Neural crest cell (in vitro differentiated cells): ENCODE measurements at regions not wholly inside any gene's neighbourhood (a gene's known extent, or its start where the extent isn't known, plus 50 kb on each side); places are given as distances from the start of the nearest gene placed in this dataset.

Source experiments
- DNase-seq: peaks from one replicate; pipeline ENCODE4 v3.0.0; 2021; ENCODE audit warnings: low read depth, mixed read lengths, low spot score
- H3K27ac Mint-ChIP-seq: one replicate; pipeline ENCODE4 v1.8.0; 2021; ENCODE audit warnings: mild to moderate bottlenecking, mixed read lengths; ENCODE audit not compliant: unreplicated experiment
- H3K27me3 Mint-ChIP-seq: 2 replicates; pipeline ENCODE4 v1.8.0; 2021; ENCODE audit warnings: low read depth, mild to moderate bottlenecking, mixed read lengths
- H3K36me3 Mint-ChIP-seq: 2 replicates; pipeline ENCODE4 v1.8.0; 2021; ENCODE audit warnings: low read depth, mild to moderate bottlenecking, mixed read lengths
- H3K4me1 Mint-ChIP-seq: 2 replicates; pipeline ENCODE4 v1.8.0; 2021; ENCODE audit warnings: mixed read lengths
- H3K4me3 Mint-ChIP-seq: one replicate; pipeline ENCODE4 v1.8.0; 2021; ENCODE audit warnings: mild to moderate bottlenecking, mixed read lengths
- H3K9me3 Mint-ChIP-seq: 2 replicates; pipeline ENCODE4 v1.8.0; 2021; ENCODE audit warnings: mixed read lengths
- TF ChIP-seq, protein P1 (sequence below): fragments of 200-600 bp; sonication (generic); conservative IDR thresholded peaks from 2 replicates; pipeline ENCODE4 v1.5.0; 2021; ENCODE audit warnings: antibody characterized with exemption, mild to moderate bottlenecking

DNA sequence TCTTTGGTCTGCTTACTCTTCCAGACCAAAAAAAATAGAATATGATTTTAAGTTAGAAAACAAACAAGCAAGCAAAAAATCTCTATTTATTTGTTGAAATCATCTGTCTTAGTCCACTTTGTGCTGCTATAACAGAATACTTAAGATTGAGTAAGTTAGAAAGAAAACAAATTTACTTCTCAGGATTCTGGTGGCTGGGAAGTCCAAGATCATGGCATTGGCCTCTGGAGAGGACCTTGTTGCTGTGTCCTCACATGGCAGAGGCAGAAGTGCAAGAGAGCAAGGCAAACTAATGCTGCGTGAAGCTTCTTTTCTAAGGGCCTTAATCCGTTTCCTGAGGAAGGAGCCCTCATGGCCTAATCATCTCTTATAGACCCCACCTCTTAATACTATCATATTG is 156.2 kb downstream of the SPP2 start:
- Mint-ChIP-seq H3K27ac (no peak overlapping the region), H3K9me3 (no peaks in the 10 kb centered on the region), H3K36me3 (no peaks in the 10 kb centered on the region), H3K4me3 (no peak overlapping the region), H3K27me3 (no peaks in the 10 kb centered on the region), H3K4me1 (no peaks in the 10 kb centered on the region)
- DNase-seq, result no peak
- TF ChIP-seq, protein P1, sequence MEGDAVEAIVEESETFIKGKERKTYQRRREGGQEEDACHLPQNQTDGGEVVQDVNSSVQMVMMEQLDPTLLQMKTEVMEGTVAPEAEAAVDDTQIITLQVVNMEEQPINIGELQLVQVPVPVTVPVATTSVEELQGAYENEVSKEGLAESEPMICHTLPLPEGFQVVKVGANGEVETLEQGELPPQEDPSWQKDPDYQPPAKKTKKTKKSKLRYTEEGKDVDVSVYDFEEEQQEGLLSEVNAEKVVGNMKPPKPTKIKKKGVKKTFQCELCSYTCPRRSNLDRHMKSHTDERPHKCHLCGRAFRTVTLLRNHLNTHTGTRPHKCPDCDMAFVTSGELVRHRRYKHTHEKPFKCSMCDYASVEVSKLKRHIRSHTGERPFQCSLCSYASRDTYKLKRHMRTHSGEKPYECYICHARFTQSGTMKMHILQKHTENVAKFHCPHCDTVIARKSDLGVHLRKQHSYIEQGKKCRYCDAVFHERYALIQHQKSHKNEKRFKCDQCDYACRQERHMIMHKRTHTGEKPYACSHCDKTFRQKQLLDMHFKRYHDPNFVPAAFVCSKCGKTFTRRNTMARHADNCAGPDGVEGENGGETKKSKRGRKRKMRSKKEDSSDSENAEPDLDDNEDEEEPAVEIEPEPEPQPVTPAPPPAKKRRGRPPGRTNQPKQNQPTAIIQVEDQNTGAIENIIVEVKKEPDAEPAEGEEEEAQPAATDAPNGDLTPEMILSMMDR, result no peak

DNA sequence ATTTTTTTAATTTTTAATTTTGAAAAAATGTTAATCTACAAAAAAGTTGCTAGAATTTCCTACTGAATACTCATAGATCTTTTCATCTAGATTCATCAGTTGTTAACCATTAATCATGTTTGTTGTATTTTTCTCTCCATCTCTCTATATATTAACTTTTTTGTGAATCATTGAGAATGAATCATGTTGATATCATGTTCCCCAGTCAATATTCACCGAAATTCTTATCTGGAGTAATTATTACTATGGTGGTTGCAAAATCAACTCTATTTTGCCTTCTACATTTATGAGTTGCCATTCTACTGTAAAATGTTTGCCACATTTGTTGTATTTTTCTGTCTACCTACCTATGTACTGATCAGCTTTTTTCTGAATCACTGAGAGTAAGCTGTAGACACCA is 154.0 kb downstream of the SPP2 start:
- Mint-ChIP-seq H3K27me3 (no peaks in the 10 kb centered on the region), H3K36me3 (no peaks in the 10 kb centered on the region), H3K9me3 (no peaks in the 10 kb centered on the region), H3K27ac (no peak overlapping the region), H3K4me3 (no peak overlapping the region), H3K4me1 (peaks cover 4% of the 10 kb centered on the region)
- DNase-seq, result no peak
- TF ChIP-seq, protein P1, result no peak

GRCh38 chr2:234203135-234203984 is 152.9 kb downstream of the SPP2 start:
- no peak overlapping the region for H3K27ac Mint-ChIP-seq
- no peaks in the 10 kb centered on the region for H3K36me3 Mint-ChIP-seq
- H3K27me3 Mint-ChIP-seq, result peaks cover 2% of the 10 kb centered on the region
- H3K4me3 Mint-ChIP-seq, result no peak overlapping the region
- TF ChIP-seq, protein P1, result no peak
- DNase-seq, result no peak
- peaks cover 4% of the 10 kb centered on the region for H3K4me1 Mint-ChIP-seq
- H3K9me3 Mint-ChIP-seq, result no peaks in the 10 kb centered on the region

- H3K27me3 Mint-ChIP-seq, result peaks cover 5% of the 10 kb centered on the region
- H3K9me3 Mint-ChIP-seq, result no peaks in the 10 kb centered on the region
- H3K27ac Mint-ChIP-seq, result no peak overlapping the region
- H3K4me3 Mint-ChIP-seq, result no peak overlapping the region
- no peaks in the 10 kb centered on the region for H3K36me3 Mint-ChIP-seq
- TF ChIP-seq, protein P1, result no peak
- DNase-seq, result no peak
- H3K4me1 Mint-ChIP-seq, result peaks cover 4% of the 10 kb centered on the region
These were observed 152.1 kb downstream of the SPP2 start for GRCh38 chr2:234202601-234203000.

DNA sequence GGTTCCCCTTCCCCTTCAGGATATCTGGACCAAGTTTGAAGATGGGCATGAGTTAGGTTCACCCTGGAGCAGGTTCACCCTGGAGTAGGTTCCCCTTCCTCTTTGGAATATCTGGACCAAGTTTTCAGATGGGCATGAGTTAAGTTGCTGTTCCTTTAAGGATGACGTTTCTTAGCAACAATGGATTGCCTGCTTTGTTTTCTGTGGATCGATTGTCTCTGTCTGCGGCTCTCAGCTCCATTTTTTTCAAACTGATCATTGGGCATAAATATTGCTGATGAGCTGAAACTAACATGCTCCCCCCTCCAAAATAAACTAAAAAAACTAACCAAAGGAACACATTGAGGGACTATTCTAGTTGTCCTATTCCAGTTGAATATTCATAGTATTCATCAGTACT is 149.5 kb downstream of the SPP2 start:
- Mint-ChIP-seq H3K27ac (no peak overlapping the region), H3K4me1 (peaks cover 4% of the 10 kb centered on the region), H3K4me3 (no peak overlapping the region), H3K9me3 (no peaks in the 10 kb centered on the region), H3K27me3 (peaks cover 9% of the 10 kb centered on the region), H3K36me3 (no peaks in the 10 kb centered on the region)
- no peak for DNase-seq
- TF ChIP-seq, protein P1, result no peak
